Lung (tissue), 11 donors: ENCODE measurements at regions not wholly inside any gene's neighbourhood (a gene's known extent, or its start where the extent isn't known, plus 50 kb on each side); places are given as distances from the start of the nearest gene placed in this dataset.

Experiments
- ATAC-seq: fragments of 200-7000 bp; cut with Tn5 transposase; one replicate; pipeline ENCODE4 v1.9.1; 2020; ENCODE audit warnings: moderate number of reproducible peaks; ENCODE audit not compliant: insufficient read depth, low FRiP score
- DNase-seq, 3 donors: peaks; one replicate each; pipeline ENCODE4 v3.0.0-alpha.2; 2013 to 2017
- H3K27ac ChIP-seq, 2 donors: one replicate each; pipeline ENCODE4 v1.5.1; 2013; ENCODE audit warnings: mild to moderate bottlenecking in 2 of 2, moderate library complexity in 2 of 2, control low read depth in 1 of 2, inconsistent platforms in 1 of 2, low read depth in 1 of 2, low read length in 1 of 2
- H3K27me3 ChIP-seq, 3 donors: one replicate each; pipeline ENCODE4 v1.5.1; 2013; ENCODE audit warnings: low read length in 2 of 3; ENCODE audit not compliant: control insufficient read depth in 3 of 3, insufficient read depth in 3 of 3
- H3K36me3 ChIP-seq, 4 donors: one replicate each; pipeline ENCODE4 v1.5.1; 2013; ENCODE audit warnings: low read length in 4 of 4, mild to moderate bottlenecking in 1 of 4, moderate library complexity in 1 of 4; ENCODE audit not compliant: control insufficient read depth in 4 of 4, insufficient read depth in 4 of 4
- H3K4me1 ChIP-seq, 5 donors: one replicate each; pipeline ENCODE4 v1.5.1; 2013; ENCODE audit warnings: low read length in 5 of 5, mild to moderate bottlenecking in 2 of 5, moderate library complexity in 1 of 5; ENCODE audit not compliant: control insufficient read depth in 5 of 5, insufficient read depth in 5 of 5
- H3K4me3 ChIP-seq: one replicate; pipeline ENCODE4 v1.5.1; 2013; ENCODE audit warnings: mild to moderate bottlenecking, control low read depth, moderate library complexity
- H3K9ac ChIP-seq, 2 donors: one replicate each; pipeline ENCODE4 v1.5.1; 2013; ENCODE audit warnings: low read length in 2 of 2, control low read depth in 1 of 2; ENCODE audit not compliant: insufficient read depth in 1 of 2
- H3K9me3 ChIP-seq, 4 donors: one replicate each; pipeline ENCODE4 v1.5.1; 2013; ENCODE audit warnings: low read length in 3 of 4, mild to moderate bottlenecking in 1 of 4, moderate library complexity in 1 of 4; ENCODE audit not compliant: control insufficient read depth in 4 of 4, insufficient read depth in 3 of 4
- WGBS, 2 donors: extraction: QIAGEN DNeasy Blood & Tissue Kit; methylation state at CpG; one replicate each; pipeline ENCODE4 v1.1.7; 2013; 5-methylcytosine and 5-hydroxymethylcytosine counted together
- TF ChIP-seq, protein P1 (sequence below): IDR thresholded peaks from 2 replicates; pipeline ENCODE4 v1.5.1; 2012; ENCODE audit warnings: mild to moderate bottlenecking; ENCODE audit errors: control extremely low read depth, extremely low read depth
- donor health status: control.
- donor health status: control.
- donor health status: Bipolar disorder and iron deficiency.
- donor health status: healthy.
- donor health status: DM: yes; HTN: yes; CAD: no.

DNA sequence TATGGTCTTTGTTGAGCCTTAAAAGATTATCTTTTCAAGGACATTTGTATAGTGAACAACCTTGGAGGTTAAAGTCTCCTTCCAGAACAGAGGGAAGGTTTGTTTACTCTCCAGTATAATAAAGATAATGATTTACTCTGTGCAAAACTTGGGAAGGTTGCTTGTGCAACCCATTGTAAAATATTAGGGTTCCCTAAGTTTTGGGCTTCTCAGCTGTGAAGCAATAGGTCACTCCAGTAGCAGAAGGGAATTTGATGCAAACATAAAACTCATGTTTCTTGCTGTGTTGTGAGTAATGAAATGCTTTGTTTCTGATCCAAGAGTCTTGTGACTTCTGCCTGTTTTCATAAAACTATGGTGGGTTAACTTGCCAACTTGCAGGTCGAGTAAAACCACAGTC lies 177.5 kb downstream of the SUCNR1 start:
- no peak overlapping the region for H3K9ac ChIP-seq
- no peak overlapping the region for H3K4me3 ChIP-seq
- DNase-seq (no peak), ATAC-seq (no peak)
- H3K27me3 ChIP-seq, result no peaks in the 10 kb centered on the region
- TF ChIP-seq, protein P1, sequence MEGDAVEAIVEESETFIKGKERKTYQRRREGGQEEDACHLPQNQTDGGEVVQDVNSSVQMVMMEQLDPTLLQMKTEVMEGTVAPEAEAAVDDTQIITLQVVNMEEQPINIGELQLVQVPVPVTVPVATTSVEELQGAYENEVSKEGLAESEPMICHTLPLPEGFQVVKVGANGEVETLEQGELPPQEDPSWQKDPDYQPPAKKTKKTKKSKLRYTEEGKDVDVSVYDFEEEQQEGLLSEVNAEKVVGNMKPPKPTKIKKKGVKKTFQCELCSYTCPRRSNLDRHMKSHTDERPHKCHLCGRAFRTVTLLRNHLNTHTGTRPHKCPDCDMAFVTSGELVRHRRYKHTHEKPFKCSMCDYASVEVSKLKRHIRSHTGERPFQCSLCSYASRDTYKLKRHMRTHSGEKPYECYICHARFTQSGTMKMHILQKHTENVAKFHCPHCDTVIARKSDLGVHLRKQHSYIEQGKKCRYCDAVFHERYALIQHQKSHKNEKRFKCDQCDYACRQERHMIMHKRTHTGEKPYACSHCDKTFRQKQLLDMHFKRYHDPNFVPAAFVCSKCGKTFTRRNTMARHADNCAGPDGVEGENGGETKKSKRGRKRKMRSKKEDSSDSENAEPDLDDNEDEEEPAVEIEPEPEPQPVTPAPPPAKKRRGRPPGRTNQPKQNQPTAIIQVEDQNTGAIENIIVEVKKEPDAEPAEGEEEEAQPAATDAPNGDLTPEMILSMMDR, result no peak
- WGBS, 2 donors, result 72 to 86% methylated on average over 1 of the region's 1 CpG
- H3K9me3 ChIP-seq, result no peaks in the 10 kb centered on the region
- peaks cover 0 to 3% (median 0%) of the 10 kb centered on the region in 5 donors for H3K4me1 ChIP-seq
- no peak overlapping the region for H3K27ac ChIP-seq
- no peaks in the 10 kb centered on the region for H3K36me3 ChIP-seq

DNA sequence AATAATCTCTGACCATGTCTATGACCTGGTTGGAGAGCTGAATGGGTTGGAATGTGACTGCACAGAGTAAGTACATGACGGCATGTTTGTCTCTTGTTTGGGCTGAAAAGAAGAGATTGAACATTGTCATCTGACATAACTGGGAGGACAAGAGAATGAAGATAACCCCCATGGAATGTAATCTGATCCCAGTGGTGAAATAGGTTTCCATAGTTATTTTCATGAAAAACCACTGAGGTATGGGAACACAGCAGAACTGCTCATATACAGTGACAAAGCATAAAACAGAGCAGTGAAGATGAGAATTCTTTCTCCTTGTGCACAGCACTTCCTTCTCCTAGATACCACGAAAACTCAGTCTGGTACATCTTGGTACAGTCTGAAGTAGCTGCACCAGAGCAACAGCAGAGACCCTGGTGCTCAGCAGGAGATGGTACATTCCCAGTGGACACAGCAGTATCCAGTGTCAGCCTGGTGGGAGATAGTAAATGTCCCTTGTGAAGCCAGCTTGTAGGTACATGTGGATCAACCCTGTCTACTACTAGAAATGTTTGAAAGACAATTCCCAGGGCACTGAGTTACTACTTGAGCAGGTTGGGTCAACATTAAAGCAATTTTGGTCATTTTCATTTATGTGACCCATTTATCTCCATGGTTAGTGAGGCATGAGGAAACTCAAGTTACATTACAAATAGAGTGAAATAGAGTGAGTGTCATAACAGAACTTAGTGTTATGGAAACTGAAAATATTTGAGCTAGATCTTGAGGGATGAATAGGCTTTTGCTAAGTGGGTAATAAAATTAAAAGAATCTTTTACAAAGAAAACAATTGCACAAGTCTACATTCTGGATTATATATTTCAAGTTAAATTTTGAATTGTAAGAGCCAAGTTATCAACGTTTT lies 178.3 kb downstream of the SUCNR1 start:
- WGBS, 2 donors, result 64 to 85% methylated on average over 3 of the region's 3 CpGs
- Histone ChIP-seq H3K4me3 (no peak overlapping the region), H3K27ac (peak overlapping the region in 1 of 2 donors; percentile 79), H3K4me1 (peaks cover 0 to 3% (median 0%) of the 10 kb centered on the region in 5 donors), H3K9me3 (no peaks in the 10 kb centered on the region), H3K36me3 (no peaks in the 10 kb centered on the region), H3K9ac (no peak overlapping the region), H3K27me3 (no peaks in the 10 kb centered on the region)
- TF ChIP-seq, protein P1, result no peak
- DNase-seq, result no peak
- ATAC-seq, result no peak

DNA sequence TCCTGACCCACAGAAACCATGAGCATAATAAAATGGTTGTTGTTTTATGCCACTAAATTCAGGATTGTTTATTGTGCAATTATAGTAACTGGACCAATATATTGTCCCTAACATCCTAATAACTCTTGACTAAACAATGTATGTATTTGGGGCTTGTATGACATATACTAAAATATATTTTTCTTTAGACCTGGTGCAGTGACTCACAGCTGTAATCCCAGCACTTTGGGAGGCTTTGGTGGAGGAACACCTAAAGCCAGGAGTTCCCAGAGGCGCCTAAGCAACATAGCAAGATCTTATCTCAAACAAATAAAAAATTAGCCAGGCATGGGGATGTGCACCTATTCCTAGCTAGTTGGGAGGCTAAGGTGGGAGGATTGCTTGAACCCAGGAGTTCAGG lies 180.4 kb downstream of the SUCNR1 start:
- no peak overlapping the region for H3K27ac ChIP-seq
- no peaks in the 10 kb centered on the region for H3K9me3 ChIP-seq
- H3K4me1 ChIP-seq, result peaks cover 0 to 1% (median 0%) of the 10 kb centered on the region in 5 donors
- TF ChIP-seq, protein P1, result no peak
- WGBS, 2 donors, result 97 to 98% methylated on average over 1 of the region's 1 CpG
- DNase-seq (no peak), ATAC-seq (no peak)
- H3K27me3 ChIP-seq, result no peaks in the 10 kb centered on the region
- H3K36me3 ChIP-seq, result no peaks in the 10 kb centered on the region
- no peak overlapping the region for H3K4me3 ChIP-seq
- H3K9ac ChIP-seq, result no peak overlapping the region

DNA sequence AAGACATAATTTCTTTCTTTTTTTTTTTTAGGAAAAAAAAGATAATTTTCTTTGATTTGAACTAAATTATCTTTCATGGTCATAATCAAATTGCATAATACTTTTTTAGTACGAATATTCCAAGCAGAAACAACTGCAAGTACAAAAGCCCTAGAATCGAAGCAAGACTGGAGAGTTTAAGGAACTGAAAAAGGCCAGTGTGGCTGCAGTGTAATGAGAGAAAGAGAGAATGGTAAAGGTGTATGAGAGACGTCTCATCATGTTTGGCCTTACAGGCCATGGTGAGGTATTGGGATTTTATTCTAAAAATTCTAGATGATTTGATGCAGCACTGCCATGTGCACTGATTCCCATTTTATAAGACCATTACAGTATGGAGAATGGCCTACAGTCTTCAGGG lies 180.9 kb downstream of the SUCNR1 start:
- 86 to 89% methylated on average over 3 of the region's 3 CpGs for WGBS, 2 donors
- DNase-seq (no peak), ATAC-seq (no peak)
- Histone ChIP-seq H3K27me3 (no peaks in the 10 kb centered on the region), H3K36me3 (no peaks in the 10 kb centered on the region), H3K9ac (no peak overlapping the region), H3K27ac (no peak overlapping the region), H3K9me3 (no peaks in the 10 kb centered on the region), H3K4me1 (peaks cover 0 to 1% (median 0%) of the 10 kb centered on the region in 5 donors), H3K4me3 (no peak overlapping the region)
- TF ChIP-seq, protein P1, result no peak
